HG03280 (cell line): ENCODE measurements at regions not wholly inside any gene's neighbourhood (a gene's known extent, or its start where the extent isn't known, plus 50 kb on each side); places are given as distances from the start of the nearest gene placed in this dataset.

ENCODE experiments used
- ATAC-seq: cut with Tn5 transposase; IDR thresholded peaks from one replicate; pipeline ENCODE4 v1.9.1; 2021; ENCODE audit warnings: mild to moderate bottlenecking, moderate library complexity; ENCODE audit not compliant: unreplicated experiment

- ATAC-seq: no peak
Observed at GRCh38 chr4:123092586-123092985, 170.2 kb upstream of the NUDT6 start.

GRCh38 chr4:123093236-123093635 is 170.8 kb upstream of the NUDT6 start:
- ATAC-seq: no peak

GRCh38 chr4:123096038-123096437 is 173.6 kb upstream of the NUDT6 start:
- no peak for ATAC-seq

GRCh38 chr4:123102897-123103471 is 180.6 kb upstream of the NUDT6 start:
- peak; percentile 78 for ATAC-seq

- no peak for ATAC-seq
Observed at GRCh38 chr4:123104310-123105025, 182.1 kb upstream of the NUDT6 start.

DNA sequence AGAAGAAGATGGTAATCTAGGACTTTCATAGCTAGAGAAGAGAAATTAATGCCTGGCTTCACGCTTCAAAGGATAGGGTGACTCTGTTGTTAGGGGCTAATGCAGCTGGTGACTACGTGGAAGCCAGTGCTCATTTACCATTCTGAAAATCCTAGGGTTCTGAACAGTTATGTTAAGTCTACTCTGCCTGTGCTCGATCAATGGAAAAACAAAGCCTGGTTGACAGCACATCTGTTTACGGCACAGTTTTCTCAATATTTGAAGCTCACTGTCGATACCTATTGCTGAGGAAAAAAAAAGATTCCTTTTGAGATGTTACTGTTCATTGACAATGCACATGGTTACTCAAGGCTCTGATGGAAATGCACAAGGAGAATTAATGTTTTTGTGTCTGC is 182.6 kb upstream of the NUDT6 start:
- no peak for ATAC-seq

- no peak for ATAC-seq
Observed at GRCh38 chr4:123106747-123107146, 184.3 kb upstream of the NUDT6 start.

GRCh38 chr4:123107444-123108252 is 185.3 kb upstream of the NUDT6 start:
- ATAC-seq: no peak

- ATAC-seq: no peak
Observed at GRCh38 chr4:123109139-123109538, 186.7 kb upstream of the NUDT6 start.

DNA sequence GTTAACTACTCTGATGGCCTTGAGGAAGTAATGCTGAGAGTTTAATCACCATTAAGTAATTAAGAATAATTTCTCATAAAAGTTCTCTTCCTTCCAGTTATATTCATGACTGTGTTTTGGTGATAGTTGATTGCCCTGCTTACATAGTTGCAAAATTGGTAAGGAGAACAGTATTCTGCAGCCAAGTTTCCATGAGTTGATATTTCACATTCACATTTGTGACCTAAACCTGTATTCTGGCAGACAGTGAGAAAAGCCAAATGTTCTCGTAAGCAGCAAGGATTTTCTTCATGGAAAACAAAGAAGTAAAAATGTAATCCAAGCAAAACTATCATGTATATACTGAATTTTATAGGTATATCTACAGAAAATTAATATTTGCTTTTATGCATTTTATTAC is 187.8 kb upstream of the NUDT6 start:
- no peak for ATAC-seq

GRCh38 chr4:123110685-123111084 is 188.3 kb upstream of the NUDT6 start:
- ATAC-seq: no peak

DNA sequence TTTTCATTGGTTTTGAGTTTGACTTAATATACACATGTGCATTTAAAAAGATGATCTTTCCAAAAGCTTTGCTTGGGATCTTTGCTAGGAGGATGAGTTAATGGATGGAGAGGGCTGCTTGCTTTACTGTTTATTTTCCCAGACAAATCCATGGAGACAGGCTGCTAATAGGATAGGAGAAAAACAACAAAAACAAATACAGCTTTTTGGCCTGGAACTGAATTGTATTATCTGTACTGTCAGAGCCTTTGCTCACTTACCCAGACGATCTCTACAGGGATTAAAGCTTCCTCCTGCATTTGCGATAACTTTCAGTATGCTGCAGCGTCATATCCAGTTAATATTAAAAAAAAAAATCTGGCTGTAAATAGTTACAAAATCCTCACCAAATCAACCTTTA is 190.8 kb upstream of the NUDT6 start:
- ATAC-seq: no peak

GRCh38 chr4:123114084-123114914 is 191.9 kb upstream of the NUDT6 start:
- no peak for ATAC-seq

DNA sequence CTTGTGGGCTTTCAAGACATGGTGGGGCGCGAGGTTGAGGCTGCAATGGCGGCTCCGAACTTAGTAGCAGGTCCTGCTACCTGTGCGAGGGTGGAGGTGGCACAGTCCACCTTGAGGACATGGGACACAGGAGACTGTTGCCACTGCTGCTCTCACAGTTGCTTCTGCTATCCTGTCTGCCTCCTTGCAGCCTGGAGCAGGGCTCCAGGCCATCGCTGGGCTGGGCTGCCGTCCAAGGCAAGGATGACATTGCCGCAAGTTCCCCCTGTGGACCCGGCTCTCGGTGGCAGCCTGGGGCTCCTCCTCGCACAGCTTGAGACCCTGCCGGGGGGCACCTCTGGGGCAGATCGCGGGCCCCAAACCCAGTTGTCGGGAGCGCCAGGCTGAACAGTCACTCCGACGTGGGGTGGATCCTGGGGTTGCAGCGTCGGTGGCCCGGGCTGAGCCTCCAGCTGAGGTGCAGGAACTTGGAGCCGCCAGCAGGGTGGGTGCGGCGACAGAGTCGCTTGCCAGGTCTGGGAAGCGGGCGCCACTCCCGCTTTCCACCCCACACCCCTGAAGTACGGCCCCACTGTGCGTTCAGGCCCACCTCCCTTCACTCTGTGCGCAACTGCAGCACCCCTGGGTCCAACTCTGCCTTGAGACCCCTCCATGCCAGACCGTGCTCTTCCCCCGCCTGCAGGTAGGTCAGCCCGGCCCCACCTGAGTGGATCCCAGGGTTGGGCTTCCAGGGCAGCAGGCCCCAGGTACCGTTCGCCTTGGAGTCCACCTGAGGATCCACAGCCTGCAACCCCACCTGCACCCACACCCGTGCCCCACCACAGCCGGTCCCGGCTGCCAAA is 192.7 kb upstream of the NUDT6 start:
- ATAC-seq: no peak

- ATAC-seq: no peak
Observed at GRCh38 chr4:123116412-123116811, 194.0 kb upstream of the NUDT6 start.

DNA sequence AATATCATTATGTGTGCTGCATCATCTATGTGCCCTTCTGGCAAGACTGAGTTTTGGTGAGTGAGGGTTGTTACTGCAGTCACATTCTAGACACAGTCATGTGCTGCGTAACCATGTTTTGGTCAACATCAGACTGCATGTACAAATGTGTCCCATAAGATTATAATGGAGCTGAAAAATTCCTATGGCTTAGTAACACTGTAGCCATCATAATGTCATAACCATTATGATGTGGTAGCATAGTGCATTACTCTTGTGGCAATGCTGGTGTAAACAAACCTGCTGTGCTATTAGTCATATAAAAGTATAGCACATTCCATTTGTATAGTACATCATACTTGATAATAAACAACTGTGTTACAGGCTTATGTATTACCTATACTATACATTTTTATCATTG is 198.1 kb upstream of the NUDT6 start:
- no peak for ATAC-seq

GRCh38 chr4:123121241-123121907 is 199.0 kb upstream of the NUDT6 start:
- ATAC-seq: no peak

GRCh38 chr4:123125477-123125876 is 203.1 kb upstream of the NUDT6 start:
- no peak for ATAC-seq

DNA sequence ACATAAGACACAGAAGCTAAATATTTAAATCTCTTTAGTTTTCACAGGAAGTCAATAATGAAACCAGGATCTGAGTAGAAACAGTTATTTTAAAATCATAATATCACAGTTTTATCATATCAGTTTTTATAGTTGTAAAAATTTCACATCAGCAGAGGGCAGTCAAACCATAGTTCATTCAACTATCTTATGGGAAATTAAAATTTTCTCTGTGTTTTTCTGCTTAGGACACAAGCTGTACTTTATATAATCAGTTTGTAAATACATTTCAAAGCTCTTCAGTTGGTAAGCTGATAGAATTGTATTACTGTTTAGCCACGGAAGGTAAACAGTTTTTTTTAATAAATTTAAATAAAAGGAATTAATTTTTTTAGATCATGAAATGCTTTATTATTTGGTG is 204.8 kb upstream of the NUDT6 start:
- ATAC-seq: no peak

GRCh38 chr4:123127875-123128274 is 205.5 kb upstream of the NUDT6 start:
- ATAC-seq: no peak
